IMR-90 (cell line): ENCODE measurements at regions not wholly inside any gene's neighbourhood (a gene's known extent, or its start where the extent isn't known, plus 50 kb on each side); places are given as distances from the start of the nearest gene placed in this dataset.

Experiments
- ATAC-seq: fragments of 200-7000 bp; cut with Tn5 transposase; 2 replicates; pipeline ENCODE4 v1.9.1; 2020; ENCODE audit warnings: low read depth, mild to moderate bottlenecking, moderate library complexity
- BruUV-seq: library from RNA; stranded (reverse); fragments of 400-500 nt; replicated peaks from 2 replicates; lab custom pipeline; 2021; lab: Mats Ljungman, UMichigan
- CTCF ChIA-PET: fragments of 300-600 bp; formaldehyde crosslinking; extraction: SDS; loops from one replicate; lab custom pipeline; 2021; ENCODE audit warnings: antibody characterized with exemption; lab: Yijun Ruan, JAX
- POLR2A ChIA-PET: fragments of 300-600 bp; sonication (Branson Sonifier 250); formaldehyde crosslinking; loops from one replicate; lab custom pipeline; 2022; ENCODE audit warnings: antibody characterized with exemption; ENCODE audit not compliant: unreplicated experiment; lab: Charles Lee
- DNase-seq: peaks from one replicate; pipeline ENCODE4 v3.0.0; 2013
- H2AFZ ChIP-seq: replicated peaks from 2 replicates; pipeline ENCODE3; 2013; ENCODE audit warnings: low read length, mild to moderate bottlenecking; ENCODE audit not compliant: poor library complexity
- H2AK5ac ChIP-seq: 2 replicates; pipeline ENCODE4 v1.6.1; 2013; ENCODE audit warnings: low read depth, low read length, inconsistent platforms
- H2AK9ac ChIP-seq: replicated peaks from 2 replicates; pipeline ENCODE3; 2013; ENCODE audit warnings: mild to moderate bottlenecking, low read depth, low read length, moderate library complexity; ENCODE audit not compliant: poor library complexity
- H2BK120ac ChIP-seq: 2 replicates; pipeline ENCODE4 v1.6.1; 2013; ENCODE audit warnings: low read depth, low read length, inconsistent platforms
- H2BK15ac ChIP-seq: 3 replicates; pipeline ENCODE4 v1.6.1; 2013; ENCODE audit warnings: low read depth, low read length, inconsistent platforms
- H2BK20ac ChIP-seq: 2 replicates; pipeline ENCODE4 v1.6.1; 2013; ENCODE audit warnings: low read depth, mild to moderate bottlenecking, inconsistent platforms, low read length, moderate library complexity
- H2BK5ac ChIP-seq: 2 replicates; pipeline ENCODE4 v1.6.1; 2013; ENCODE audit warnings: mild to moderate bottlenecking, low read depth, low read length, inconsistent platforms; ENCODE audit not compliant: poor library complexity, severe bottlenecking
- H3K14ac ChIP-seq: replicated peaks from 2 replicates; pipeline ENCODE4 v1.6.1; 2013; ENCODE audit warnings: low read depth, low read length, inconsistent platforms
- H3K18ac ChIP-seq: 2 replicates; pipeline ENCODE4 v1.6.1; 2013; ENCODE audit warnings: low read depth, low read length, control low read depth
- H3K23ac ChIP-seq: 2 replicates; pipeline ENCODE4 v1.6.1; 2013; ENCODE audit warnings: low read depth, low read length, inconsistent platforms
- H3K27ac ChIP-seq: 2 replicates; pipeline ENCODE4 v1.5.1; 2013; ENCODE audit warnings: mild to moderate bottlenecking, control low read depth, low read length; ENCODE audit not compliant: insufficient read depth
- H3K27me3 ChIP-seq: 2 replicates; pipeline ENCODE4 v1.6.1; 2013; ENCODE audit warnings: low read length; ENCODE audit not compliant: control insufficient read depth, insufficient read depth
- H3K36me3 ChIP-seq: 2 replicates; pipeline ENCODE4 v1.6.1; 2013; ENCODE audit warnings: low read length, mixed read lengths; ENCODE audit not compliant: control insufficient read depth, insufficient read depth
- H3K4ac ChIP-seq: 2 replicates; pipeline ENCODE4 v1.6.1; 2013; ENCODE audit warnings: low read depth, low read length, inconsistent platforms
- H3K4me1 ChIP-seq: 2 replicates; pipeline ENCODE4 v1.6.1; 2013; ENCODE audit warnings: low read length, mixed read lengths; ENCODE audit not compliant: control insufficient read depth, insufficient read depth
- H3K4me2 ChIP-seq: 2 replicates; pipeline ENCODE4 v1.6.1; 2013; ENCODE audit warnings: low read depth, mild to moderate bottlenecking, control low read depth, low read length, moderate library complexity
- H3K4me3 ChIP-seq: 2 replicates; pipeline ENCODE4 v1.5.1; 2013; ENCODE audit warnings: low read depth, mild to moderate bottlenecking, control low read depth, low read length, moderate library complexity; ENCODE audit not compliant: insufficient read depth
- H3K56ac ChIP-seq: 2 replicates; pipeline ENCODE4 v1.6.1; 2013; ENCODE audit warnings: low read length, inconsistent platforms; ENCODE audit not compliant: insufficient read depth; ENCODE audit errors: extremely low read depth
- H3K79me1 ChIP-seq, 2 experiments: 2 replicates each; pipeline ENCODE4 v1.6.1; 2013; ENCODE audit warnings: low read length in 2 of 2, inconsistent platforms in 1 of 2, low read depth in 1 of 2
- H3K9ac ChIP-seq: 2 replicates; pipeline ENCODE4 v1.6.1; 2013; ENCODE audit warnings: low read depth, low read length, control low read depth
- H3K9me1 ChIP-seq: 2 replicates; pipeline ENCODE4 v1.6.1; 2013; ENCODE audit warnings: low read length, inconsistent platforms; ENCODE audit not compliant: insufficient read depth
- H3K9me3 ChIP-seq: 2 replicates; pipeline ENCODE4 v1.6.1; 2013; ENCODE audit warnings: low read length; ENCODE audit not compliant: control insufficient read depth, insufficient read depth
- H4K20me1 ChIP-seq: 2 replicates; pipeline ENCODE4 v1.6.1; 2013; ENCODE audit warnings: low read length, inconsistent platforms; ENCODE audit not compliant: insufficient read depth
- H4K5ac ChIP-seq: 2 replicates; pipeline ENCODE4 v1.6.1; 2013; ENCODE audit warnings: mild to moderate bottlenecking, low read depth, low read length, control low read depth
- H4K8ac ChIP-seq, 2 experiments: 2 replicates each; pipeline ENCODE4 v1.6.1; 2013; ENCODE audit warnings: low read depth in 2 of 2, low read length in 2 of 2, control low read depth in 1 of 2, inconsistent platforms in 1 of 2
- H4K91ac ChIP-seq: 2 replicates; pipeline ENCODE4 v1.6.1; 2013; ENCODE audit warnings: low read depth, low read length, inconsistent platforms; ENCODE audit not compliant: insufficient read depth
- BHLHE40 ChIP-seq: fragments of 150-350 bp; IDR thresholded peaks from 2 replicates; pipeline ENCODE4 v1.6.1; 2016; ENCODE audit warnings: mild to moderate bottlenecking, low read depth, low read length
- CTCF ChIP-seq: conservative IDR thresholded peaks from 2 replicates; pipeline ENCODE4 v1.5.1; 2012; ENCODE audit warnings: mild to moderate bottlenecking, low read depth, low read length, improper control_type of control experiment
- ELK1 ChIP-seq: fragments of 150-350 bp; IDR thresholded peaks from 2 replicates; pipeline ENCODE4 v1.6.1; 2016; ENCODE audit warnings: low read depth, mild to moderate bottlenecking, low read length, moderate library complexity, borderline replicate concordance
- MAFK ChIP-seq: IDR thresholded peaks from 2 replicates; pipeline ENCODE4 v1.6.1; 2012; ENCODE audit warnings: low read depth, low read length, improper control_type of control experiment
- MAZ ChIP-seq: IDR thresholded peaks from 2 replicates; pipeline ENCODE4 v1.6.1; 2012; ENCODE audit warnings: low read depth, mild to moderate bottlenecking, low read length, improper control_type of control experiment, moderate library complexity, borderline replicate concordance
- MXI1 ChIP-seq: IDR thresholded peaks from 2 replicates; pipeline ENCODE4 v1.6.1; 2012; ENCODE audit warnings: low read depth, mild to moderate bottlenecking, low read length, moderate library complexity, borderline replicate concordance
- NFE2L2 ChIP-seq: fragments of 150-350 bp; IDR thresholded peaks from 2 replicates; pipeline ENCODE4 v1.6.1; 2016; ENCODE audit warnings: low read depth, mild to moderate bottlenecking, low read length
- POLR2A ChIP-seq: IDR thresholded peaks from 2 replicates; pipeline ENCODE4 v1.6.1; 2012; ENCODE audit warnings: mild to moderate bottlenecking, low read depth, low read length
- RAD21 ChIP-seq: IDR thresholded peaks from 2 replicates; pipeline ENCODE4 v1.6.1; 2012; ENCODE audit warnings: low read length, improper control_type of control experiment
- WGBS, 2 experiments: methylation state at CpG; one replicate each; pipeline versions ENCODE4 v1.1.5 to v1.1.7; 2013; ENCODE audit warnings: missing lambda C conversion rate in 2 of 2; ENCODE audit not compliant: insufficient read length in 1 of 2; ENCODE audit errors: extremely low coverage in 2 of 2; 5-methylcytosine and 5-hydroxymethylcytosine counted together
- dilution Hi-C: fragments of 300-500 bp; cut with HindIII; formaldehyde crosslinking; loops from one replicate; pipeline ENCODE4 v1.14.3; 2018; ENCODE audit warnings: low sequenced_read_pairs; ENCODE audit not compliant: unreplicated experiment
- in situ Hi-C: fragments of 300-500 bp; cut with MboI; formaldehyde crosslinking; loops from 3 replicates; pipeline ENCODE4 v1.14.3; 2019; ENCODE audit warnings: low sequenced_read_pairs, inconsistent platforms, mixed read lengths
- intact Hi-C: fragments of 100-400 bp; cut with micrococcal nuclease; formaldehyde crosslinking; loops from 2 replicates; pipeline ENCODE4 v1.10.0; 2022

DNA sequence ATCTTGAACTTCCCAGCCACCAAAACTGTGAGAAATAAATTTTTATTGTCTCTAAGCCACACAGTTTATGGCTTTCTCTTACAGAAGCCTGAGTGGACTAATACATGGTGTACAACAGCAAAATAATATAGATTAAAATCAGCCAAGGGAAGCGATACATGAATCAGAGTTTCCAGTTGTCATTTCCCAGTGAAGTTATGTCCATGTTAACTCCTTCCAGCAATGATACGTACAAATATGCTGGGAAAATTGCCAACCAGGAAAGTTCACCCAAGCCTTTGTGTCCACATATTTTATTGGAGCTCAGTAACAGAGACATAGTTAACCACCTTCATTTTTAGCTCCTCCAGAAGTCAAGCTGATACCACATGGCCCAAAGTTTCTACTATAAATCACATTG lies 280.9 kb upstream of the KCNMB2 start:
- Histone ChIP-seq H2BK20ac (no peak overlapping the region), H3K23ac (no peak overlapping the region), H3K9me3 (no peaks in the 10 kb centered on the region), H2AK9ac (no peak overlapping the region), H4K8ac (no peak overlapping the region), H4K5ac (no peak overlapping the region), H3K4me1 (no peaks in the 10 kb centered on the region), H2AK5ac (no peak overlapping the region), H3K18ac (no peak overlapping the region), H2BK5ac (no peak overlapping the region), H3K27me3 (no peaks in the 10 kb centered on the region), H3K9me1 (no peaks in the 10 kb centered on the region), H2BK120ac (no peak overlapping the region), H2BK15ac (no peak overlapping the region), H3K27ac (no peak overlapping the region), H4K20me1 (no peaks in the 10 kb centered on the region), H3K56ac (no peak overlapping the region), H2AFZ (no peak overlapping the region), H3K4me3 (no peak overlapping the region), H3K36me3 (no peaks in the 10 kb centered on the region), H3K14ac (no peak overlapping the region), H3K4ac (no peak overlapping the region), H3K9ac (no peak overlapping the region), H3K79me1 (no peaks in the 10 kb centered on the region), H4K91ac (no peak overlapping the region), H3K4me2 (no peak overlapping the region)
- no CpG with 5 or more reads among the region's 2 CpGs for WGBS, 2 experiments
- peak; percentile 34 for DNase-seq
- ChIA-PET POLR2A (interaction anchor here (0.5 kb wide), 1 partner anchor 636 kb away, joined by 3 read pairs; no protein-coding TSS in a partner anchor), CTCF (interaction anchor here (0.6 kb wide), 1 partner anchor 8 kb away, joined by 3 read pairs; no protein-coding TSS in a partner anchor)
- BruUV-seq = no TSS peak
- dilution Hi-C loops = no loop called here
- TF ChIP-seq BHLHE40 (no peak), MAZ (no peak), CTCF (no peak), MXI1 (no peak), NFE2L2 (no peak), MAFK (no peak), ELK1 (no peak), RAD21 (no peak), POLR2A (no peak)
- ATAC-seq = no peak
- intact Hi-C loops = no loop called here
- in situ Hi-C loops = no loop called here
